Upper lobe of left lung (tissue), 4 donors: ENCODE measurements at regions not wholly inside any gene's neighbourhood (a gene's known extent, or its start where the extent isn't known, plus 50 kb on each side); places are given as distances from the start of the nearest gene placed in this dataset.

Source experiments
- CTCF ChIP-seq, 6 experiments: fragments of 450-650 bp in 4 of 6; fragments of 200-600 bp in 2 of 6; sonication (generic) in 2 of 6; IDR thresholded peaks; one replicate each; pipeline ENCODE4 v1.5.1; 2016 to 2019; ENCODE audit warnings: antibody characterized with exemption in 6 of 6
- EP300 ChIP-seq, 4 donors: sonication (generic); formaldehyde crosslinking; IDR thresholded peaks; one replicate each; pipeline ENCODE4 v1.5.1; 2017; ENCODE audit warnings: antibody characterized with exemption in 4 of 4, control low read depth in 2 of 4
- POLR2A ChIP-seq, 4 donors: fragments of 450-650 bp; IDR thresholded peaks; one replicate each; pipeline ENCODE4 v1.5.1; 2016 to 2017; ENCODE audit warnings: antibody characterized with exemption in 4 of 4, mild to moderate bottlenecking in 2 of 4
- POLR2AphosphoS5 ChIP-seq, 2 donors: sonication (generic); formaldehyde crosslinking; IDR thresholded peaks; one replicate each; pipeline ENCODE4 v1.5.1; 2017; ENCODE audit warnings: antibody characterized with exemption in 2 of 2

DNA sequence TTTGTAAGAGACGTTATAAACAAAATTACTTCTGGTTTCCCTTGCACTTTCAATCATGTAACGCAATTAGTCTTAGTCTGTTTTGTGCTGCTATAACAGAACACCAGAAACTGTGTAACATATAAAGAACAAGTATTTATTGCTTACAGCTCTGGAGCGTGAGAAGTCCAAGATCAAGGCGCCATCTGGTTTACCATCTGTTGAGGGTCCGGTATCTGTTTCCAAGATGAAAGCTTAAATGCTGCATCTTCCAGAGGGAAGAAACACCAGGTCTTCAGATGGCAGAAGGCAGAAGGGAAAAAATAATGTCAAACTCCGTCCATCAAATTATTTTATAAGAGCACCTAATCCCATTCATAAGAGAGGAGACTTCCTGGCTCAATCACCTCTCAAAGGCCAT lies 474.1 kb downstream of the PDGFC start:
- TF ChIP-seq CTCF (IDR thresholded peaks at IDR 0.05) (no peak), POLR2A (IDR thresholded peaks at IDR 0.05) (no peak), POLR2AphosphoS5 (IDR thresholded peaks at IDR 0.05) (no peak), EP300 (IDR thresholded peaks at IDR 0.05) (no peak)
